ENCODE measurements at regions not wholly inside any gene's neighbourhood (a gene's known extent, or its start where the extent isn't known, plus 50 kb on each side); places are given as distances from the start of the nearest gene placed in this dataset.

GRCh38 chr19:30781047-30781446 is 408.9 kb downstream of the ZNF536 start:
- TF ChIP-seq, protein P1, sequence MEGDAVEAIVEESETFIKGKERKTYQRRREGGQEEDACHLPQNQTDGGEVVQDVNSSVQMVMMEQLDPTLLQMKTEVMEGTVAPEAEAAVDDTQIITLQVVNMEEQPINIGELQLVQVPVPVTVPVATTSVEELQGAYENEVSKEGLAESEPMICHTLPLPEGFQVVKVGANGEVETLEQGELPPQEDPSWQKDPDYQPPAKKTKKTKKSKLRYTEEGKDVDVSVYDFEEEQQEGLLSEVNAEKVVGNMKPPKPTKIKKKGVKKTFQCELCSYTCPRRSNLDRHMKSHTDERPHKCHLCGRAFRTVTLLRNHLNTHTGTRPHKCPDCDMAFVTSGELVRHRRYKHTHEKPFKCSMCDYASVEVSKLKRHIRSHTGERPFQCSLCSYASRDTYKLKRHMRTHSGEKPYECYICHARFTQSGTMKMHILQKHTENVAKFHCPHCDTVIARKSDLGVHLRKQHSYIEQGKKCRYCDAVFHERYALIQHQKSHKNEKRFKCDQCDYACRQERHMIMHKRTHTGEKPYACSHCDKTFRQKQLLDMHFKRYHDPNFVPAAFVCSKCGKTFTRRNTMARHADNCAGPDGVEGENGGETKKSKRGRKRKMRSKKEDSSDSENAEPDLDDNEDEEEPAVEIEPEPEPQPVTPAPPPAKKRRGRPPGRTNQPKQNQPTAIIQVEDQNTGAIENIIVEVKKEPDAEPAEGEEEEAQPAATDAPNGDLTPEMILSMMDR (conservative IDR thresholded peaks at IDR 0.05 in 1 of 2, IDR thresholded peaks at IDR 0.05 in 1 of 2; ENCODE audit: extremely low read depth in 1 of 2, insufficient read depth in 1 of 2, low read depth in 1 of 2, low read length in 2 of 2): no peak
- no peak for TF ChIP-seq EZH2 (IDR thresholded peaks at IDR 0.05; ENCODE audit: borderline replicate concordance, low read length)

Data from mammary epithelial cell (primary cell).